K562 (cell line): ENCODE measurements at regions not wholly inside any gene's neighbourhood (a gene's known extent, or its start where the extent isn't known, plus 50 kb on each side); places are given as distances from the start of the nearest gene placed in this dataset. TPM values are rescaled to one million over a fixed set of nuclear protein-coding genes. Genes with fewer than 3 reads are reported as not detected.

Experiments
- microRNA counts: library from miRNA; unstranded; fragments of <30 nt; microRNA quantifications from one replicate; lab custom pipeline; 2016
- microRNA-seq: library from miRNA; unstranded; fragments of <30 nt; microRNA quantifications from one replicate; pipeline ENCODE4, GENCODE V29; 2018; ENCODE audit warnings: borderline microRNAs expressed
- small RNA-seq: library from RNA; depleted of rRNA; stranded (forward); fragments of <200 nt; gene quantifications from one replicate; pipeline ENCODE3, GENCODE V24; 2014

MicroRNA genes in the stretch of these regions (microRNA counts, 767-probe panel; counts per million panel counts)
- not detected for microRNA hsa-miR-1202 (lab: Ali Mortazavi, UCI)

Small RNAs in the stretch of these regions (microRNA-seq; reads per million reads assigned to microRNA genes)
- gene MIR1202: not detected

Small RNAs in the stretch of these regions (small RNA-seq; reads per million reads assigned to genes)
- gene MIR1202: not detected
- gene RNU7-152P: not detected
- 0.26 reads per million for gene SNORD28B
